ENCODE measurements at regions not wholly inside any gene's neighbourhood (a gene's known extent, or its start where the extent isn't known, plus 50 kb on each side); places are given as distances from the start of the nearest gene placed in this dataset.

DNA sequence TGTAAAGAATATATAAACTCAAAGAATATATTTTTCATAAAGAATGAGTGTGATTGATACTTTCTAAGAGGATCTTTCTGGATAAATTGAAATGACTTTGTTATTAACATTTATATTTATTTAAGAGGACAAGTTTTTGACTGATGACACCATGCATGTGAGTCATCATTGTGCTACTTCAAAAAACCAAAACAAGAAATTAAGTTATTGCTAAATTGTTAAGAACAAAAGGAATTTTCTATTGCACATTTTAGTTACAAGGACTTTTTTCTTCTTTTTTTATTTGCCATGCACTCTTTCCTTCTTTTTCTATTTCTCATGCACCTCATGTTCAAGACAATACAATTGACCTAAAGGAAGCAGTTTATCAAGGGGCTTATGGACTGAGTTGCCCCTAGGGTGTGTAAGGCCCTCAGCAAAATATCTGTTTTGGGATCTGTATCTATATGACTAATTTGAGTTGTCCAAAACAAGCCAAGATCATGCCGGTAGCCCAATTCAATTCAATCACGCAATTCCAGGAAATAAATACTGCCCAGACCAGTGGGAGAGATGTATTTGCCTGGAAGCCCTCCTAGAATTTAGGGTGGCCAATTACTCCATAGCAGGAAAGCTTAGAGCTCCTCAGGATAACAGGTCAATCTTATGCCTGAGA lies 654.3 kb downstream of the METTL4 start:
- H3K4me3 ChIP-seq (ENCODE audit: low read depth, low read length): no peak overlapping the region
- TF ChIP-seq, protein P1, sequence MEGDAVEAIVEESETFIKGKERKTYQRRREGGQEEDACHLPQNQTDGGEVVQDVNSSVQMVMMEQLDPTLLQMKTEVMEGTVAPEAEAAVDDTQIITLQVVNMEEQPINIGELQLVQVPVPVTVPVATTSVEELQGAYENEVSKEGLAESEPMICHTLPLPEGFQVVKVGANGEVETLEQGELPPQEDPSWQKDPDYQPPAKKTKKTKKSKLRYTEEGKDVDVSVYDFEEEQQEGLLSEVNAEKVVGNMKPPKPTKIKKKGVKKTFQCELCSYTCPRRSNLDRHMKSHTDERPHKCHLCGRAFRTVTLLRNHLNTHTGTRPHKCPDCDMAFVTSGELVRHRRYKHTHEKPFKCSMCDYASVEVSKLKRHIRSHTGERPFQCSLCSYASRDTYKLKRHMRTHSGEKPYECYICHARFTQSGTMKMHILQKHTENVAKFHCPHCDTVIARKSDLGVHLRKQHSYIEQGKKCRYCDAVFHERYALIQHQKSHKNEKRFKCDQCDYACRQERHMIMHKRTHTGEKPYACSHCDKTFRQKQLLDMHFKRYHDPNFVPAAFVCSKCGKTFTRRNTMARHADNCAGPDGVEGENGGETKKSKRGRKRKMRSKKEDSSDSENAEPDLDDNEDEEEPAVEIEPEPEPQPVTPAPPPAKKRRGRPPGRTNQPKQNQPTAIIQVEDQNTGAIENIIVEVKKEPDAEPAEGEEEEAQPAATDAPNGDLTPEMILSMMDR (IDR thresholded peaks at IDR 0.05; ENCODE audit: control insufficient read depth, extremely low read depth, insufficient read depth): no peak
- DNase-seq (ENCODE audit: low read depth): no peak

DNA sequence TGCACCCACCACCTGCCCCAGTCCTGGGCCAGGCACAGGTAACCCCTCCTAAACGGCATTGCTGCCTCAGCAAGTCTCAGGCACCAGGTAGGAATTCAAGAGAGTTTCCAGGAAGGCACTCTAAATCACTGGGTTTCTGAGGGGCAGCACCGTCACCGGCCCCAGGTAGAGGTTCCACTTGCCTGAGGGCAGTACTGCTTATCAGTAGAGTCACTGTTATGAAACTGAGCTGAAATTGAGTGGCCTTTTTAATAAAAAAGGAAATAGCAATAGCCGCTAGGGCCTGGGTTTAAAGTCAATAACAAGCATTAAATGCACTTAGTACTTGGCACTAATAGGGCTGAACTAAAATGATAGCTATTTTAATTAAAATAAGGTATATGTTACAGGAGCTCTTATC lies 653.7 kb downstream of the METTL4 start:
- TF ChIP-seq, protein P1 (IDR thresholded peaks at IDR 0.05; ENCODE audit: control insufficient read depth, extremely low read depth, insufficient read depth): no peak

DNA sequence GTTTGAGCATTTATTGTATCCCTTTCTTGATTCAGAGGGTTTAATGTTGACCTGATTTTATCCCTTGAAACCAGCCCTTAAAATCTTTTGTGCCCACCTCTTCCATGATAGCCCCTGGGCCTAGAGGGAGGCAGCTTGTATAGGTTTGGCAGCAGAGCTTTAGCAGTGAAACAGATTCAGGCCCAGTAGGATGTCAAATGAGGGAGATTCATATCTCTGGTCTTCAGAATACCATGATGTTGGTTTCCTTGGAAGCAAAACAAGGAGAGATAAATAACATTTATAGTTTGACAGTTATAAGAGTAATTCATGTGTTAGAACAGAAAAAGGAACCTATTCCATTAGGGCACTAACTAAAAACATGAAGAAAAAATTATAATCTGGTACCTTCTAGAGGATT lies 649.2 kb downstream of the METTL4 start:
- no peak overlapping the region for H3K4me3 ChIP-seq (ENCODE audit: low read depth, low read length)
- DNase-seq (ENCODE audit: low read depth): no peak
- TF ChIP-seq, protein P1 (IDR thresholded peaks at IDR 0.05; ENCODE audit: control insufficient read depth, extremely low read depth, insufficient read depth): no peak

More for the DNA sequence above, 653.7 kb downstream of the METTL4 start:
- DNase-seq (ENCODE audit: low read depth): no peak
- no peak overlapping the region for H3K4me3 ChIP-seq (ENCODE audit: low read depth, low read length)

DNA sequence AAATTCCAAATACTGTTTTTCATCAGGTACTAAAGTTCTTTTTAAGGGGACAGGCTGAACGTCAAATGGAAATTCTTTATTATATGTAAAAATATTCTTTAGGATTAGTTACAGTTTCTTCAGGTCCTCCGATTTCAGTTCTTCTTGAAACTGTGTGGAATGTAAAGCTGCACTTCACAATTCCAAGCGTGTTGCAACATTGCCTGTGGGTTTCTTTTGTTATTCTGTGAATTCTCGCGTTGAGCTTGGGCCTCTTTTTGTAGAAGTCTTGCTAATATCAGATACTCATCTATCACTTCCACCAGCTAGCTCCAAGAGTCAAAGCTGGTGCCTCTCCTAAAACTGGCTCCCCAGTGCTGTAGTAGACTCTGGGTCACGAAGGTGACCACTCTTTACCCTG lies 642.6 kb downstream of the METTL4 start:
- TF ChIP-seq, protein P1 (IDR thresholded peaks at IDR 0.05; ENCODE audit: control insufficient read depth, extremely low read depth, insufficient read depth): no peak
- DNase-seq (ENCODE audit: low read depth): no peak
- no peak overlapping the region for H3K4me3 ChIP-seq (ENCODE audit: low read depth, low read length)

DNA sequence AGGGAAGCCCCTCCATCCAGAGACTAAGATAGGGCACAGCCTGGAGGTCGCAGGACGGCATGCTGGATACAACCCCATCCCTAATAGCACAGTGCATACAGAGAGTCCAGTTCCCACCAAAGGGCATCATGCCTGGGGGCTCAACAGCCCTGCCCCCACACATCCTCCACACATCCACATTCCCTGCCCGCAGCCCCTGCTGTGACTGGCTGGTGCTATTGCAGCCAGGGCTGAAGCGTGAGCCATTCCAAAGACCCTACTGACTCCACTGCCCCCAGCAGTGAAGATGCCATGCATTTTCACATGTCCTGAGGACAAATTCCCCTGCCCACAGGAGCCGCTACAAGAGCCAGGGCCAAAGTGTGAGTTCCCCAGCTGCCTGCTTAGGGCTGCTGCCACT lies 641.6 kb downstream of the METTL4 start:
- H3K4me3 ChIP-seq (ENCODE audit: low read depth, low read length): no peak overlapping the region
- no peak for DNase-seq (ENCODE audit: low read depth)
- TF ChIP-seq, protein P1 (IDR thresholded peaks at IDR 0.05; ENCODE audit: control insufficient read depth, extremely low read depth, insufficient read depth): no peak

DNA sequence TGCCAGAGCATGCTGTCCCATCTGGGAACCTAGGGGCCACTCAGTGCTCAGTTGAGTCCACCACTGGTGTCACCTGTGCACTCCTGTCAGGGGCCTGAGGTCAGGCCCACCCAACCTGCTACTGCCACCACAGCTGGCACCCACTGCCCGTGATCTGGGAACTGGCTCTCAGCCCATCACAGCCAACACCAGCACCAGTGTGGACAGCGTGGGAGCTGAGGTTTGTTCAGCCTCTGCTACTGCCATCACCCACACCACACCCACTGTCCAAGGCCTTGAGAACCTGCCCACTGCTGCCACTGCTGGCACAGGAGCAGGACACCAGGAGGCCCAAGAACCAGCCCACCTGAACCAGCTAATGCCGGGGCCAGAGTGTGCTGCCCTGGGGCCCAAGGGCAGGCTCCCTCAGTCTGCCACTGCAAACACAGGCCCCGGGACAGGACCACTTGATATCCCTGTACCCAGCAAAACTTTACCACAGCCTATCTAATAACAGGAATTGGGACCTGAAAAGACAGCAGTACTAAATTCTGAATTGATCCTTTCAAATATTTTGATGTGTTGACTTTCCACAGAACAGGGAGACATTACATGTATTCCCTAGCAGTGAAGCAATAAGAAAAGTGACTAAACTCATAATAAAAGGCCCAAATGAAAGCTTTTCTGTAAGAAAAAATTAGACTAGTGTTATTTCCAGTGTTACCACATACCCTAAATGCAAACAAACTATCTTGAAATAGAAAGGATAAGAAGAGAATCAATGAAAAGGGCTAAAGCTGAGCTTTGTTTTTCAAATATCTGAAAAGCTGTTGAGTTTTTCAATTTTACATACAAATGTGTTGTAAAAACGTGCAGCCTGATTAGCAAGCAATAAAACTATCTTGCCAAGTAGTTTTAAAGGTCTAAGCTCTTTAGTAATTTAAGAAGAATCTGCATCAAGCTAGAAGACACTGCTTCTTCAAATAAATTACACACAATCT lies 640.7 kb downstream of the METTL4 start:
- DNase-seq (ENCODE audit: low read depth): no peak
- TF ChIP-seq, protein P1 (IDR thresholded peaks at IDR 0.05; ENCODE audit: control insufficient read depth, extremely low read depth, insufficient read depth): no peak
- no peak overlapping the region for H3K4me3 ChIP-seq (ENCODE audit: low read depth, low read length)
